Fibroblast of peridontal ligament (primary cell): ENCODE measurements at regions not wholly inside any gene's neighbourhood (a gene's known extent, or its start where the extent isn't known, plus 50 kb on each side); places are given as distances from the start of the nearest gene placed in this dataset.

ENCODE experiments used
- DNase-seq: peaks from one replicate; pipeline ENCODE4 v3.0.0-alpha.2; 2010; ENCODE audit errors: extremely low read depth

- no peak for DNase-seq
Measured at GRCh38 chr2:147365622-147366021, 479.2 kb upstream of the ACVR2A start.

GRCh38 chr2:147364597-147364996, 480.2 kb upstream of the ACVR2A start:
- no peak for DNase-seq

- DNase-seq: no peak
Measured at GRCh38 chr2:147363181-147363580, 481.6 kb upstream of the ACVR2A start.

- DNase-seq: no peak
Measured at GRCh38 chr2:147358375-147358774, 486.5 kb upstream of the ACVR2A start.

GRCh38 chr2:147356157-147356556, 488.7 kb upstream of the ACVR2A start:
- no peak for DNase-seq

GRCh38 chr2:147355706-147356105, 489.1 kb upstream of the ACVR2A start:
- DNase-seq: no peak

- no peak for DNase-seq
Measured at GRCh38 chr2:147353072-147353381, 491.8 kb upstream of the ACVR2A start.

- DNase-seq: no peak
Measured at GRCh38 chr2:147352264-147353071, 492.4 kb upstream of the ACVR2A start.

- no peak for DNase-seq
Measured at GRCh38 chr2:147351784-147352183, 493.0 kb upstream of the ACVR2A start.

GRCh38 chr2:147348931-147349555, 495.8 kb upstream of the ACVR2A start:
- no peak for DNase-seq

- DNase-seq: no peak
Measured at GRCh38 chr2:147346142-147346541, 498.7 kb upstream of the ACVR2A start.

- DNase-seq: peak; percentile 10
Measured at GRCh38 chr2:147345246-147345645, 499.6 kb upstream of the ACVR2A start.

GRCh38 chr2:147342329-147342728, 502.5 kb upstream of the ACVR2A start:
- no peak for DNase-seq

- DNase-seq: peak; percentile 2
Measured at GRCh38 chr2:147331790-147332419, 512.9 kb upstream of the ACVR2A start.

GRCh38 chr2:147330925-147331324, 513.9 kb upstream of the ACVR2A start:
- no peak for DNase-seq

- DNase-seq: no peak
Measured at GRCh38 chr2:147327613-147328012, 517.2 kb upstream of the ACVR2A start.

GRCh38 chr2:147325990-147326389, 518.8 kb upstream of the ACVR2A start:
- no peak for DNase-seq

GRCh38 chr2:147320146-147320545, 524.7 kb upstream of the ACVR2A start:
- no peak for DNase-seq

- DNase-seq: no peak
Measured at GRCh38 chr2:147311058-147311430, 533.8 kb upstream of the ACVR2A start.

- DNase-seq: no peak
Measured at GRCh38 chr2:147310335-147311057, 534.3 kb upstream of the ACVR2A start.

- DNase-seq: no peak
Measured at GRCh38 chr2:147297820-147298219, 547.0 kb upstream of the ACVR2A start.

- no peak for DNase-seq
Measured at GRCh38 chr2:147294825-147295392, 549.9 kb upstream of the ACVR2A start.
